ENCODE measurements at regions not wholly inside any gene's neighbourhood (a gene's known extent, or its start where the extent isn't known, plus 50 kb on each side); places are given as distances from the start of the nearest gene placed in this dataset.

DNA sequence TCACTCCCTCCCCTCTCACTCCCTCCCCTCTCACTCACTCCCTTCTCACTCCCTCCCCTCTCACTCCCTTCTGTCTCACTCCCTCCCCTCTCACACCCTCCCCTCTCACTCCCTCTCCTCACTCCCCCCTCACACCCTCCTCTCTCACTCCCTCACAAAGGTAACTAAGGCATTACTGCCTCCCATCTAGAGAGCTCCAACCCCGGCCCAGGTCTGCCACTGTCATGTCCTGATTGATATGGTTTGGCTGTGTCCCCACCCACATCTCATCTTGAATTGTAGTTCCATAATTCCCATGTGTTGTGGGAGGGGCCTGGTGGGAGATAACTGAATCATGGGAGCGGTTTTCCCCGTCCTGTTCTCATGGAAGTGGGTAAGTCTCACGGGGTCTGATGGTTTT is 359.9 kb upstream of the MYT1L start:
- Histone ChIP-seq H2AFZ (ENCODE audit: low read length) (no peak overlapping the region), H2BK120ac (replicated peaks; ENCODE audit: low read depth, low read length) (no peak overlapping the region), H3K79me1 (ENCODE audit: low read depth, low read length) (no peaks in the 10 kb centered on the region), H3K4me1 (replicated peaks in 1 of 4; ENCODE audit: control insufficient read depth in 3 of 4, insufficient read depth in 4 of 4, low read length in 3 of 4) (0 out of 7 replicates have a peak, but pooled peaks cover 0 to 2% (median 0%) of the 10 kb centered on the region in 4 experiments), H3K9ac (replicated peaks in 1 of 4; ENCODE audit: extremely low read depth in 1 of 4, low read depth in 3 of 4, low read length in 3 of 4) (no peak overlapping the region), H3K14ac (ENCODE audit: insufficient read length) (no peak overlapping the region), H3K4me2 (ENCODE audit: insufficient read depth in 1 of 2, low read depth in 2 of 2, low read length in 2 of 2) (no peak overlapping the region), H3K36me3 (ENCODE audit: control insufficient read depth in 2 of 4, insufficient read depth in 4 of 4, low read length in 3 of 4) (no peaks in the 10 kb centered on the region), H4K8ac (ENCODE audit: extremely low read depth, insufficient read depth, low read length) (no peak overlapping the region), H4K91ac (replicated peaks; ENCODE audit: insufficient read length, low read length) (no peak overlapping the region), H3K4me3 (ENCODE audit: extremely low read depth in 1 of 4, insufficient read depth in 2 of 4, low read depth in 3 of 4, low read length in 4 of 4) (no peak overlapping the region), H2AK5ac (ENCODE audit: low read depth, low read length) (no peak overlapping the region), H3K23me2 (ENCODE audit: low read depth, low read length) (peaks cover 1% of the 10 kb centered on the region; the same call in 1 of the 2 replicates), H2BK15ac (ENCODE audit: low read length) (no peak overlapping the region), H3K23ac (ENCODE audit: insufficient read length) (no peak overlapping the region), H4K5ac (ENCODE audit: insufficient read length, low read depth, low read length) (no peak overlapping the region), H3K4ac (replicated peaks; ENCODE audit: insufficient read length, low read depth, low read length) (no peak overlapping the region), H2BK20ac (ENCODE audit: low read length) (no peak overlapping the region), H3K27me3 (replicated peaks in 1 of 4; ENCODE audit: control insufficient read depth in 3 of 4, extremely low read depth in 1 of 4, insufficient read depth in 3 of 4, low read length in 3 of 4) (no peaks in the 10 kb centered on the region; a peak in 1 of 7 replicates), H3K27ac (ENCODE audit: low read depth, low read length) (no peak overlapping the region), H4K20me1 (replicated peaks in 1 of 2; ENCODE audit: control insufficient read depth in 1 of 2, insufficient read depth in 2 of 2, low read length in 2 of 2) (no peaks in the 10 kb centered on the region), H2BK5ac (ENCODE audit: low read depth, low read length) (no peak overlapping the region), H2BK12ac (ENCODE audit: low read depth, low read length) (no peak overlapping the region), H3K56ac (replicated peaks; ENCODE audit: insufficient read length, low read depth, low read length) (no peak overlapping the region), H3K18ac (ENCODE audit: extremely low read depth, low read length) (no peak overlapping the region), H3K9me3 (ENCODE audit: insufficient read depth in 2 of 2, low read depth in 1 of 2, low read length in 1 of 2) (no peaks in the 10 kb centered on the region), H3K79me2 (ENCODE audit: control insufficient read depth in 1 of 2, insufficient read depth in 2 of 2, low read length in 2 of 2) (no peaks in the 10 kb centered on the region)
- FAIRE-seq (no peak), DNase-seq (ENCODE audit: low read depth in 1 of 2, low spot score in 2 of 2) (no peak)
- POLR2A ChIA-PET (ENCODE audit: partially characterized antibody): no interaction called here
- WGBS, 2 experiments (ENCODE audit: extremely low coverage in 1 of 2, insufficient coverage in 1 of 2, insufficient read length in 1 of 2, insufficient replicate concordance in 2 of 2, low coverage in 1 of 2, low lambda C conversion rate in 2 of 2, missing lambda C conversion rate in 1 of 2): 79% methylated on average over 4 of the region's 4 CpGs; no CpG with 5 or more reads in 1 of the 2 experiments
- CTCF ChIA-PET (ENCODE audit: partially characterized antibody): interaction anchor here (1.4 kb wide), 1 partner anchor 8 kb away, joined by 4 read pairs; no protein-coding TSS in a partner anchor
- TF ChIP-seq POLR2A (IDR thresholded peaks at IDR 0.05; ENCODE audit: control extremely low read depth in 1 of 2, low read depth in 2 of 2, low read length in 2 of 2) (no peak), FOSL1 (IDR thresholded peaks at IDR 0.05; ENCODE audit: insufficient read depth, low read depth, low read length) (no peak), TAF1 (IDR thresholded peaks at IDR 0.05; ENCODE audit: low read depth, low read length) (no peak), HDAC6 (IDR thresholded peaks at IDR 0.05; ENCODE audit: low read depth, low read length) (no peak), BCL11A (IDR thresholded peaks at IDR 0.05; ENCODE audit: low read depth in 2 of 2, low read length in 2 of 2) (no peak), ZNF274 (IDR thresholded peaks at IDR 0.05; ENCODE audit: borderline replicate concordance, extremely low read depth, low read length) (no peak), CEBPB (IDR thresholded peaks at IDR 0.05; ENCODE audit: low read depth, low read length) (no peak), GABPA (IDR thresholded peaks at IDR 0.05; ENCODE audit: borderline replicate concordance, insufficient read depth, low read length) (no peak), SUZ12 (IDR thresholded peaks at IDR 0.05; ENCODE audit: low read length) (no peak), HDAC2 (IDR thresholded peaks at IDR 0.05; ENCODE audit: borderline replicate concordance in 1 of 2, low read depth in 2 of 2, low read length in 2 of 2) (no peak), CBX8 (IDR thresholded peaks at IDR 0.05; ENCODE audit: borderline replicate concordance, low read depth, low read length) (no peak), TEAD4 (IDR thresholded peaks at IDR 0.05; ENCODE audit: low read depth, low read length) (no peak), BACH1 (IDR thresholded peaks at IDR 0.05; ENCODE audit: low read length) (no peak), CHD1 (IDR thresholded peaks at IDR 0.05; ENCODE audit: low read depth, low read length) (no peak), YY1 (IDR thresholded peaks at IDR 0.05; ENCODE audit: low read depth, low read length) (no peak)

Data from H1 (cell line).